ENCODE measurements at regions not wholly inside any gene's neighbourhood (a gene's known extent, or its start where the extent isn't known, plus 50 kb on each side); places are given as distances from the start of the nearest gene placed in this dataset.

- no peak overlapping the region for H3K27ac Mint-ChIP-seq (ENCODE audit: unreplicated experiment)
- H3K4me1 Mint-ChIP-seq (ENCODE audit: low read depth, unreplicated experiment): no peaks in the 10 kb centered on the region
- Histone ChIP-seq H3K36me3 (ENCODE audit: insufficient read depth, low read length) (no peaks in the 10 kb centered on the region), H3K4me2 (ENCODE audit: low read length) (no peak overlapping the region), H3K4me1 (ENCODE audit: insufficient read depth, low read length) (no peaks in the 10 kb centered on the region), H3K27me3 (ENCODE audit: insufficient read depth, low read length) (no peaks in the 10 kb centered on the region), H3K9ac (ENCODE audit: low read length) (no peak overlapping the region), H3K4me3 (ENCODE audit: insufficient read depth, low read depth, low read length) (no peak overlapping the region), H4K20me1 (ENCODE audit: insufficient read depth, low read length) (no peaks in the 10 kb centered on the region), H3K27ac (ENCODE audit: low read depth, low read length) (no peak overlapping the region), H3K79me2 (ENCODE audit: insufficient read depth, low read length) (no peaks in the 10 kb centered on the region), H2AFZ (ENCODE audit: low read depth, low read length) (no peak overlapping the region), H3K9me3 (ENCODE audit: insufficient read depth, low read depth, low read length) (peaks cover 7% of the 10 kb centered on the region)
- TF ChIP-seq CTCF (IDR thresholded peaks at IDR 0.05; ENCODE audit: insufficient read depth, low read depth, low read length) (no peak), EZH2 (IDR thresholded peaks at IDR 0.05; ENCODE audit: insufficient read depth, low read length) (no peak)
- DNase-seq (ENCODE audit: low read depth): no peak
- no peaks in the 10 kb centered on the region for H3K27me3 Mint-ChIP-seq (ENCODE audit: low read depth, unreplicated experiment)
- no peaks in the 10 kb centered on the region for H3K9me3 Mint-ChIP-seq (ENCODE audit: unreplicated experiment)
- no peaks in the 10 kb centered on the region for H3K36me3 Mint-ChIP-seq (ENCODE audit: low read depth, unreplicated experiment)
- no peak for FAIRE-seq
- H3K4me3 Mint-ChIP-seq (ENCODE audit: unreplicated experiment): no peak overlapping the region
Observed at GRCh38 chr16:35134471-35134870, 1675.1 kb downstream of the TP53TG3F start.

GRCh38 chr16:35140293-35140986 is 1681.0 kb downstream of the TP53TG3F start:
- Histone ChIP-seq H3K4me1 (ENCODE audit: insufficient read depth, low read length) (no peaks in the 10 kb centered on the region), H3K27ac (ENCODE audit: low read depth, low read length) (no peak overlapping the region), H3K79me2 (ENCODE audit: insufficient read depth, low read length) (no peaks in the 10 kb centered on the region), H3K27me3 (ENCODE audit: insufficient read depth, low read length) (no peaks in the 10 kb centered on the region), H3K4me3 (ENCODE audit: insufficient read depth, low read depth, low read length) (no peak overlapping the region), H3K9me3 (ENCODE audit: insufficient read depth, low read depth, low read length) (peaks cover 9% of the 10 kb centered on the region), H2AFZ (ENCODE audit: low read depth, low read length) (no peak overlapping the region), H3K9ac (ENCODE audit: low read length) (no peak overlapping the region), H4K20me1 (ENCODE audit: insufficient read depth, low read length) (no peaks in the 10 kb centered on the region), H3K4me2 (ENCODE audit: low read length) (no peak overlapping the region), H3K36me3 (ENCODE audit: insufficient read depth, low read length) (no peaks in the 10 kb centered on the region)
- Mint-ChIP-seq H3K9me3 (ENCODE audit: unreplicated experiment) (peaks cover 19% of the 10 kb centered on the region), H3K27me3 (ENCODE audit: low read depth, unreplicated experiment) (no peaks in the 10 kb centered on the region), H3K36me3 (ENCODE audit: low read depth, unreplicated experiment) (no peaks in the 10 kb centered on the region), H3K4me3 (ENCODE audit: unreplicated experiment) (no peak overlapping the region), H3K27ac (ENCODE audit: unreplicated experiment) (no peak overlapping the region), H3K4me1 (ENCODE audit: low read depth, unreplicated experiment) (no peaks in the 10 kb centered on the region)
- DNase-seq (ENCODE audit: low read depth) (no peak), FAIRE-seq (no peak)
- TF ChIP-seq EZH2 (IDR thresholded peaks at IDR 0.05; ENCODE audit: insufficient read depth, low read length): no peak

GRCh38 chr16:35141303-35141702 is 1681.9 kb downstream of the TP53TG3F start:
- Histone ChIP-seq H3K27ac (ENCODE audit: low read depth, low read length) (no peak overlapping the region), H3K4me1 (ENCODE audit: insufficient read depth, low read length) (no peaks in the 10 kb centered on the region), H3K9ac (ENCODE audit: low read length) (no peak overlapping the region), H3K79me2 (ENCODE audit: insufficient read depth, low read length) (no peaks in the 10 kb centered on the region), H3K36me3 (ENCODE audit: insufficient read depth, low read length) (no peaks in the 10 kb centered on the region), H3K9me3 (ENCODE audit: insufficient read depth, low read depth, low read length) (peaks cover 9% of the 10 kb centered on the region), H3K4me2 (ENCODE audit: low read length) (no peak overlapping the region), H4K20me1 (ENCODE audit: insufficient read depth, low read length) (no peaks in the 10 kb centered on the region), H2AFZ (ENCODE audit: low read depth, low read length) (no peak overlapping the region), H3K27me3 (ENCODE audit: insufficient read depth, low read length) (no peaks in the 10 kb centered on the region), H3K4me3 (ENCODE audit: insufficient read depth, low read depth, low read length) (no peak overlapping the region)
- no peak for DNase-seq (ENCODE audit: low read depth)
- Mint-ChIP-seq H3K4me1 (ENCODE audit: low read depth, unreplicated experiment) (no peaks in the 10 kb centered on the region), H3K27me3 (ENCODE audit: low read depth, unreplicated experiment) (no peaks in the 10 kb centered on the region), H3K36me3 (ENCODE audit: low read depth, unreplicated experiment) (no peaks in the 10 kb centered on the region), H3K4me3 (ENCODE audit: unreplicated experiment) (no peak overlapping the region), H3K27ac (ENCODE audit: unreplicated experiment) (no peak overlapping the region), H3K9me3 (ENCODE audit: unreplicated experiment) (peaks cover 20% of the 10 kb centered on the region)
- no peak for FAIRE-seq
- TF ChIP-seq CTCF (IDR thresholded peaks at IDR 0.05; ENCODE audit: insufficient read depth, low read depth, low read length): no peak
- no peak for TF ChIP-seq EZH2 (IDR thresholded peaks at IDR 0.05; ENCODE audit: insufficient read depth, low read length)

Data from astrocyte (in vitro differentiated cells and primary cell).